Tongue (tissue), 1 donor: ENCODE measurements at regions not wholly inside any gene's neighbourhood (a gene's known extent, or its start where the extent isn't known, plus 50 kb on each side); places are given as distances from the start of the nearest gene placed in this dataset.
"Not testable (repeated sequence)": the region's sequence is repeated elsewhere in the genome, so short reads cannot be mapped to it uniquely, and the experiment has no call there.

Source experiments
- DNase-seq: peaks from one replicate; pipeline ENCODE4 v3.0.0-alpha.2; 2015

DNA sequence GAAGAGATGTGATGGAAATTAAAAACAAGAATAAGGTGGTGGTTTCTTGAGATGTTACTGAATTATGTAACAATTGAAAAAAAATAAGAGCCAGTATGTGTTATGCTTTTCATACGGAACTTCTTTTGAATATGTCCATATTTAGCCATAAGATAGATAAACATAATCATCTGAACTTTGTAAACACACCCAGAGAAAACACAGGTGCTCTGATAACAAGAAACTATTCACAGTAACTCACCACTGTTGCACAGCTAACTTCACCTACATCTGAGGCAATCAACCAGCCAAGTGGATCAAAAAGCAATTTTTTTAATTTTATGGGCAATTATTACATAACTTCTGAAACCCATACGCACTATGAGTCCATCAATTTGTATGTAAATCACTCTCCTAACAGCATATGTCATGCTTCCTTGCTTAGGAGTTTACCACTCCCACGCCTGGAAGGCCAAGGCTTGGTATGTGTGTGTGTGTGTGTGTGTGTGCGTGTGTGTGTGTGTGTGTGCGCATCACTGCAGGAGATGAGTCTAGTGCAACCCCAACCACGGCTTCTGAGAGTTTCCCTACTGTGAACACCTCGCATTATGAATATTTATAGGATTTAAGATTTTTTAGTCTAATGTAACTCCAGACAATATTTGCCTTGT is 443.4 kb downstream of the BCAT1 start:
- no peak for DNase-seq

- DNase-seq: not testable (repeated sequence)
Measured at GRCh38 chr12:24503477-24503876, 445.4 kb downstream of the BCAT1 start.

- DNase-seq: no peak
Measured at GRCh38 chr12:24500831-24501230, 448.1 kb downstream of the BCAT1 start.

- DNase-seq: no peak
Measured at GRCh38 chr12:24500421-24500820, 448.5 kb downstream of the BCAT1 start.

GRCh38 chr12:24499151-24500146 is 449.5 kb downstream of the BCAT1 start:
- DNase-seq: peak; percentile 10

DNA sequence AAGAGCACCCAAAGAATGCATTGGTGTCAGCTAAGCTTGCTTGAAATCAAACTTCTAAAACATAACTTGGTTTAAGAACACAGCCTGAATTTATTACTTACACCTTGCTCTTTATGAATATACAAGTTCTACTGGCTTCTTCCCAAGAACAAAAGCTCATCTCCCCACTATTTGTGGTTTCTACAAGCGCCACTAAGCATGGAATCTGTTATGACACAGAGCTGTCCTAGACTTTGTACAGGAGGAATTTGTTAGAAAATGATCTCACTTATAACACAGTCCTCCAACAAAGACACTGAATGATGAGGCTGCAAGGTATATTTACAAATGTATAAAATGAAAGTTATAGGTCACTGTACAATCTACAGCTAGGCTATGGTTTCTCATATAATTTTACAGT is 452.1 kb downstream of the BCAT1 start:
- DNase-seq: no peak

- DNase-seq: no peak
Measured at GRCh38 chr12:24494401-24494800, 454.5 kb downstream of the BCAT1 start.

DNA sequence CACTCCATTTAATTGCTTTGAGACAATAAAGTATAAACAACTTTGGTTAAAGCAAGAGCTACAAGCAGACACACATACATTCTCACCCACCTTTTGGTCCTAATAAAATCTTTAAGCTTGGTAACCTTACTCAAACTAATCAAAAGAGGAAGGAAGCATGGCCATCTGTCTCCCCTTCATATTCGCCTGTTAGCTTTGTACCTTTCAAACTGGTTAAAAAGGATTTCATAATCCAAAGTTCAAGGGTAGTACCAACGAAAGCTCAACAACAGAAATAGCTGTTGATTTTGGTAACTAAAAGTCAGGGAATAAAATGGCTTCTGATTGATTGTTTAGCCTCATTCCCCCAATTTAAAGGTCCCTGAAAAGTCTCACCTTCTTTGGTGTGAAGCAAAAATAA is 456.9 kb downstream of the BCAT1 start:
- no peak for DNase-seq

DNA sequence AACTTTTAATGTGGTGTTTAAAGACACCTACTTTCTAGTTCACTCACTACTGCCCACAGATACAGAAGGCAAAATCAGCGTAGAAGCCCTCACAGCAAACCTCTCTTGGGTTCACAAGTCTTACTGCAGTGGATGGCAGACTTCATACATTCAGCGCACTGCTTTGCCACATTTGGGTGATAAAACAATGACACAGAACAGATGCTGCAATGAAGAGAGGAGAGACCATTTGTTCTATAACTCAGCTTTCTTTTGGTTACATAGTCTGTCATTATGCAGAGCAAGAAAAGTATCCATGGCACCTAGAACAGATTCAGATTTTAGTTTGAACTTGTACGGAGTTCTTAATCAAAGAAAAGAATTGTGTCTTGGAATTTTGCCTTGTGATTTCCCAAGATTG is 459.0 kb downstream of the BCAT1 start:
- no peak for DNase-seq

- DNase-seq: no peak
Measured at GRCh38 chr12:24488906-24489619, 459.8 kb downstream of the BCAT1 start.

DNA sequence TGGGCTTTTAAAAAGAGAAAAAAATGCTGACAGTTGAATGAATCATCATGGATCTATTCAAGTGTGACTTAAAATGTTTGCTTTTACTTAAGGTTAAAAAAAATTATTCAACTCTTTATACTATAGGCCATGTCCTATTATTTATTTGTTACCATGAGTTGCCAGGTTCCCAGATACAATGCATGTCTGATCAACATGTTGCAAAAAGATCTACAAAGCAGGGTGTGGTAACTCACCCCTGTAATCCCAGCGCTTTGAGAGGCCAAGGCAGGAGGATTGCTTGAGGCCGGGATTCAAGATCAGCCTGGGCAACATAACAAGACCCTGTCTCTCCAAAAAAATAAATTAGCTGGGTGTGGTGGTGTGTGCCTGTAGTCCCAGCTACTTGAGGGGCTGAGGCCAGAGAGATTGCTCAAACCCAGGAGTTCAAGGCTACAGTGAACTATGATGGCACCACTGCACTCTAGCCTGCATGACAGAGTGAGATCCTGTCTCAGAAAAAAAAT is 460.8 kb downstream of the BCAT1 start:
- DNase-seq: peak; percentile 26

GRCh38 chr12:24487606-24488005 is 461.3 kb downstream of the BCAT1 start:
- no peak for DNase-seq

GRCh38 chr12:24483732-24484131 is 465.2 kb downstream of the BCAT1 start:
- no peak for DNase-seq

GRCh38 chr12:24482882-24483604 is 465.9 kb downstream of the BCAT1 start:
- DNase-seq: no peak

GRCh38 chr12:24482044-24482443 is 466.9 kb downstream of the BCAT1 start:
- DNase-seq: no peak

DNA sequence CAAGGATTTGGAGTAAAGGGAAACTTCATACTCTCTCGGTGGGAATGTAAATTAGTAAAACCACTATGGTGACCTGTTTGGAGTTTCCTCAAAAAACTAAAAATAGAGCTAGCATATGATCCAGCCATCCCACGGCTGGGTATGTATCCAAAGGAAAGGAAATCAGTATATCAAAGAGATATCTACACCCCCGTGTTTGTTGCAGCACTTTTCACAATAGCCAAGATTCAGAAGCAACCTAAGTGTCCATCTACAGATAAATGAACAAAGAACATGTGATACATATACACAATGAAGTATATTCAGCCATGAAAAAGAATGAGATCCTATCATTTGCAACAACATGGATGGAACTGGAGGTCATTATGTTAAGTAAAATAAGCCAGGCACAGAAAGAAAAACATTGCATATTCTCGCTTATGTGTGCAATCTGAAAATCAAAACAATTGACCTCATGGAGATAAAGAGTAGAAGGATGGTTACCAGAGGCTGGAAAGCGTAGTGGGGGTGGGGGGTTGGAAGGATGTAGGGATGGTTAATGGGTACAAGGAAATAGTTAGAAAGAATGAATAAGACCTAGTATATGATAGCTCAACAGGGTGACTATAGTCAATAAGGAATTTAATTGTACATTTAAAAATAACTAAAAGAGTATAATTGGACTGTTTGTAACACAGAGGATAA is 468.0 kb downstream of the BCAT1 start:
- DNase-seq: no peak

GRCh38 chr12:24479131-24479530 is 469.8 kb downstream of the BCAT1 start:
- no peak for DNase-seq

DNA sequence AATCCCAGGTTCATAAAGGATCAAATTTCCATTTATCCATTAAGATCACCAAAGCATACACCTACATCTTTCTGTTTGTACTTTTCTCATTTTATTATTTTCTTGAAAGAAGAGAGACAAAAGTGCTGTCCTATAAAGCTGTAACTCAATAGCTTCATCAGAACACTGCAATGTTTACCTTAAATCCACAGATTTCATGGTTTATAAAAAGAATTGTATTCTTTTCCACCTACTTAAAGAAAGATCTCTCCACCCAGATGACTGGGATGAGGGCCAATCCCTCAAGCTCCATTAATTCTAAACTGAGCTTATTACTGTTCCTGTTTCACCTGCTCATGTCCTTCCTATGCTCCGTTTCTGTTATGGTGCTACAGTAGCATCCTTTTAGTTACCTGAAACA is 470.6 kb downstream of the BCAT1 start:
- DNase-seq: peak; percentile 13

- DNase-seq: no peak
Measured at GRCh38 chr12:24476310-24476709, 472.6 kb downstream of the BCAT1 start.

DNA sequence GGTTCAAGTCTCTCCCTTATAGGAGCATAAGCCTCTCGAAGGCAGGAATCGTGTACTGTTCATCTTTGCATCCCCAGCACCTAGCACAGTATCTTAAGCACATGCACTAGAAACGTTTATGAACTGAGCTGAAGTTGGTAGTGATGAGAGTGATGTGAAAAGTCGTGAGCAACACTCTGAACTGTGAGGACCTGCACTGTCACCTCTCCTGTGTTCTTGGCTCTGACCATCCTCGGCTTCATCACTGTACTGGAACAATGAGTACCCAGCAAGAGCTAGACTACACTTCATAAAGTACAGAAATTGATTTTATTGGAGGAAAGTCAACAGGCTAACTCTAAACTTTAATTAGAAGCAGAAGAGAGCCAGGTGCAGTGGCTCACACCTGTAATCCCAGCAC is 473.6 kb downstream of the BCAT1 start:
- no peak for DNase-seq

GRCh38 chr12:24473097-24473496 is 475.8 kb downstream of the BCAT1 start:
- DNase-seq: no peak
